ENCODE measurements at regions not wholly inside any gene's neighbourhood (a gene's known extent, or its start where the extent isn't known, plus 50 kb on each side); places are given as distances from the start of the nearest gene placed in this dataset.

DNA sequence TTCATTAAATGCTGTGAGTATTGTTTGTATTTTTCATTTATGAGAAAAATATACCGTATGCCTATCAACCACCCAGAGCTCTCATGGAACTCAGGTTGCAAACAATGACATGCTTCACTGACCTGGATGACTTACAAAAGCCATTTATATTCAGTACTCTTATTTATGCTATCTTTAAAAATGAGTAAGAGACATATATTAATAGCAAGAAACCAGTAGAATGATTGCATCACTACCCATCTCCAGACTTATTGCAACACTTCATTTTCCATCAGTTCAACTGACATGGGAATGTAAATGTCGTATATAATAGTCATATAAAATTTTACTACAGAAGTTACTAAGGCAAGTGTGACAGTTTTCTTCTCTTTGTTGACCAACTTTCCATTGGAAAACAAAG lies 69.1 kb downstream of the OTP start:
- no peaks in the 10 kb centered on the region for H3K9me3 Mint-ChIP-seq
- CTCF ChIA-PET: no interaction called here
- H3K4me1 Mint-ChIP-seq (ENCODE audit: low read depth): no peaks in the 10 kb centered on the region
- H3K27ac Mint-ChIP-seq: no peak overlapping the region
- no peaks in the 10 kb centered on the region for H3K36me3 Mint-ChIP-seq (ENCODE audit: low read depth)
- ATAC-seq: no peak
- POLR2A ChIA-PET: no interaction called here
- H3K4me3 Mint-ChIP-seq: no peak overlapping the region
- intact Hi-C loops (cut with micrococcal nuclease): no loop called here
- TF ChIP-seq CTCF (IDR thresholded peaks at IDR 0.05): no peak
- DNase-seq: no peak
- H3K27me3 Mint-ChIP-seq: peaks cover 13% of the 10 kb centered on the region

- Mint-ChIP-seq H3K4me3 (no peak overlapping the region), H3K9me3 (no peaks in the 10 kb centered on the region), H3K36me3 (ENCODE audit: low read depth) (no peaks in the 10 kb centered on the region), H3K27ac (no peak overlapping the region), H3K27me3 (peaks cover 8% of the 10 kb centered on the region), H3K4me1 (ENCODE audit: low read depth) (no peaks in the 10 kb centered on the region)
- DNase-seq (no peak), ATAC-seq (no peak)
- ChIA-PET POLR2A (no interaction called here), CTCF (no interaction called here)
- intact Hi-C loops (cut with micrococcal nuclease): no loop called here
- no peak for TF ChIP-seq CTCF (IDR thresholded peaks at IDR 0.05)
Measured at GRCh38 chr5:77568555-77568954, 70.0 kb downstream of the OTP start.

- POLR2A ChIA-PET: no interaction called here
Measured at GRCh38 chr5:77568082-77568481, 70.4 kb downstream of the OTP start.

GRCh38 chr5:77563475-77563874 lies 71.4 kb upstream of the WDR41 start:
- POLR2A ChIA-PET: no interaction called here
- Mint-ChIP-seq H3K27me3 (peaks cover 7% of the 10 kb centered on the region), H3K9me3 (no peaks in the 10 kb centered on the region), H3K4me1 (ENCODE audit: low read depth) (no peaks in the 10 kb centered on the region), H3K27ac (no peak overlapping the region), H3K4me3 (no peak overlapping the region), H3K36me3 (ENCODE audit: low read depth) (no peaks in the 10 kb centered on the region)
- CTCF ChIA-PET: no interaction called here
- no peak for TF ChIP-seq CTCF (IDR thresholded peaks at IDR 0.05)
- no peak for DNase-seq
- intact Hi-C loops (cut with micrococcal nuclease): no loop called here
- no peak for ATAC-seq

More at GRCh38 chr5:77568082-77568481, 70.4 kb downstream of the OTP start:
- peaks cover 8% of the 10 kb centered on the region for H3K27me3 Mint-ChIP-seq
- no peaks in the 10 kb centered on the region for H3K9me3 Mint-ChIP-seq
- DNase-seq (no peak), ATAC-seq (no peak)
- H3K36me3 Mint-ChIP-seq (ENCODE audit: low read depth): no peaks in the 10 kb centered on the region
- H3K4me1 Mint-ChIP-seq (ENCODE audit: low read depth): no peaks in the 10 kb centered on the region
- CTCF ChIA-PET: no interaction called here
- H3K27ac Mint-ChIP-seq: no peak overlapping the region
- intact Hi-C loops (cut with micrococcal nuclease): no loop called here
- TF ChIP-seq CTCF (IDR thresholded peaks at IDR 0.05): no peak
- H3K4me3 Mint-ChIP-seq: no peak overlapping the region

GRCh38 chr5:77561965-77562364 lies 69.8 kb upstream of the WDR41 start:
- CTCF ChIA-PET: interaction anchor here (1.3 kb wide), 1 partner anchor 299 kb away, joined by 3 read pairs; no protein-coding TSS in a partner anchor
- POLR2A ChIA-PET: no interaction called here
- Mint-ChIP-seq H3K4me1 (ENCODE audit: low read depth) (no peaks in the 10 kb centered on the region), H3K36me3 (ENCODE audit: low read depth) (no peaks in the 10 kb centered on the region), H3K9me3 (no peaks in the 10 kb centered on the region), H3K27ac (no peak overlapping the region), H3K27me3 (peaks cover 4% of the 10 kb centered on the region), H3K4me3 (no peak overlapping the region)
- intact Hi-C loops (cut with micrococcal nuclease): no loop called here
- no peak for TF ChIP-seq CTCF (IDR thresholded peaks at IDR 0.05)
- DNase-seq (no peak), ATAC-seq (no peak)

Measured in activated CD8-positive, alpha-beta T cell treated with anti-CD3 and anti-CD28 coated beads for 36 hours (primary cell).